ENCODE measurements at regions not wholly inside any gene's neighbourhood (a gene's known extent, or its start where the extent isn't known, plus 50 kb on each side); places are given as distances from the start of the nearest gene placed in this dataset.

DNA sequence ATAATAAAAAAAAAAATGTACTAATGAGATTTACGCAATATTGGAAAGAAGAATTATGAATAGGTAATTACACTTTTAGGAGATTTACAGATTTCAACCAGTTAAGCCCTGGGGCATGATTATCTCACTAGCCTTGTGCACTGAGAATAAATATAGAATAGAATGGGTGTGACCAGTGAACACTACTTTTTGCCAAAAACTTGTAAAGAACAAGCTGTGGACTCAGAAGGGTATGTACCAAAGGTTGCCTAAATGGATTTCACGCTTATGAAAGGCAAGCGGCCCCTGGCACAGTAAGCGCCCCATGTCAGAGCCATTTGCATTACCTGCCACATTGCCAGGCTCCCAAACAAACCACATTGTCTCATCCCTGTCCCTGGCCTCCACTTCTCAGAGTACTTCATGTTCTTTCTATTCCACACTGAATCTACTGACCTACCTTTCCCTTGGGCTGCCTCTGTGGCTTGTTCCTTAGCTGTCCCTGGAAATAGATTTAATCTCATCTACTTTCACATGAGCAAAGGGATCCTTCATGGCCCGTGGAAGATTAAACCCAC, 170.6 kb upstream of the DIO2 start:
- Histone ChIP-seq H4K20me1 (no peaks in the 10 kb centered on the region), H3K4me3 (no peak overlapping the region), H3K27ac (no peak overlapping the region), H3K27me3 (no peaks in the 10 kb centered on the region), H3K36me3 (no peaks in the 10 kb centered on the region), H3K4me2 (no peak overlapping the region), H3K9me3 (no peaks in the 10 kb centered on the region), H3K4me1 (no peaks in the 10 kb centered on the region), H3K9ac (no peak overlapping the region)
- TF ChIP-seq Cebpa-rat (IDR thresholded peaks at IDR 0.05): no peak

GRCh38 chr14:80379035-80379434, 167.7 kb upstream of the DIO2 start:
- H4K20me1 ChIP-seq: no peaks in the 10 kb centered on the region
- no peaks in the 10 kb centered on the region for H3K27me3 ChIP-seq
- H3K4me2 ChIP-seq: no peak overlapping the region
- H3K9ac ChIP-seq: no peak overlapping the region
- no peak overlapping the region for H3K27ac ChIP-seq
- no peaks in the 10 kb centered on the region for H3K9me3 ChIP-seq
- no peaks in the 10 kb centered on the region for H3K36me3 ChIP-seq
- TF ChIP-seq Cebpa-rat (IDR thresholded peaks at IDR 0.05): no peak
- no peaks in the 10 kb centered on the region for H3K4me1 ChIP-seq
- H3K4me3 ChIP-seq: no peak overlapping the region

GRCh38 chr14:80378084-80378690, 166.9 kb upstream of the DIO2 start:
- no peak for TF ChIP-seq Cebpa-rat (IDR thresholded peaks at IDR 0.05)

DNA sequence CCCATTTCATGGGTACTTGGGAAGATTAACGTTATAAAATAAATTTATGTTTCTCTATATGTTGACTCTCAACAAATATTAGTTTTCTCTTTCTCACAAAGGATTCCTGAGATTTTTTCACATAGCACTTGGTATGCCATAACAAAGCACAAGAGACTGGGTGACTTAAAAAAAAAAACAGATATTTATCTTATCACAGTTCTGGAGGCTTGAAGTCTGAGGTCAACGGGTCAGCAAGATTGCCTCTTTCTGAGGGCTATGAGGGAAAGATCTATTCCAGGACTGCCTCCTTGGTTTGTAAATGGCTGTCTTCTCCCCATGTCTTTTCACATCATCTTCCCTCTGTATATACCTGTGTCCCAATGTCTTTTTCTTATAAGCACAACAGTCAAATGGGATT, 153.5 kb upstream of the DIO2 start:
- no peak for TF ChIP-seq Cebpa-rat (IDR thresholded peaks at IDR 0.05)
- Histone ChIP-seq H3K27me3 (no peaks in the 10 kb centered on the region), H3K27ac (no peak overlapping the region), H3K9me3 (no peaks in the 10 kb centered on the region), H3K36me3 (no peaks in the 10 kb centered on the region), H4K20me1 (no peaks in the 10 kb centered on the region), H3K4me3 (no peak overlapping the region), H3K4me2 (no peak overlapping the region), H3K9ac (no peak overlapping the region), H3K4me1 (no peaks in the 10 kb centered on the region)

More at GRCh38 chr14:80378084-80378690, 166.9 kb upstream of the DIO2 start:
- no peaks in the 10 kb centered on the region for H4K20me1 ChIP-seq
- no peak overlapping the region for H3K27ac ChIP-seq
- no peak overlapping the region for H3K4me2 ChIP-seq
- H3K4me1 ChIP-seq: no peaks in the 10 kb centered on the region
- no peaks in the 10 kb centered on the region for H3K9me3 ChIP-seq
- H3K4me3 ChIP-seq: no peak overlapping the region
- H3K27me3 ChIP-seq: no peaks in the 10 kb centered on the region
- H3K36me3 ChIP-seq: no peaks in the 10 kb centered on the region
- H3K9ac ChIP-seq: no peak overlapping the region

- no peak for TF ChIP-seq Cebpa-rat (IDR thresholded peaks at IDR 0.05)
- H3K27me3 ChIP-seq: no peaks in the 10 kb centered on the region
- H3K4me1 ChIP-seq: no peaks in the 10 kb centered on the region
Observed at GRCh38 chr14:80364274-80364673, 153.0 kb upstream of the DIO2 start.

DNA sequence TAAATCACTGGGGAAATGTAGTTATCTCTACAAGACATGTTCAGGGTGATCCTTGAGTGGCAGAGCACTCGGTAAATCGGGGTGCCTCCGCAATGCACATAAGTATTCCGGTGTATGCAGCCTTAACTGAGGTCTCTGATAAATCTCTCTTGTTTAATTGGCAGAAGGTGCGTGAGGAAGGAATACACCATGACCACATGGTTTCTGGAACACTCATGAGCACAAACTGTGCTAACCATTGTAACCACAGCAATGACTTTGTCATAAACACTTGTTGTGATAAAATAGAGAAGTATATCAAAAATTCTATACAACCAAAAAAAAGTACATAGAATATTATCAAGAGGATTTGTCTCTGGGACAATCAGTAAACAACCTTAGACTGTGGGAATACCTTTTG, 146.8 kb upstream of the DIO2 start:
- Histone ChIP-seq H4K20me1 (no peaks in the 10 kb centered on the region), H3K4me2 (no peak overlapping the region), H3K27ac (no peak overlapping the region), H3K27me3 (no peaks in the 10 kb centered on the region), H3K4me3 (no peak overlapping the region), H3K9ac (no peak overlapping the region), H3K4me1 (peaks cover 19% of the 10 kb centered on the region), H3K9me3 (peaks cover 11% of the 10 kb centered on the region; the same call in 1 of the 2 replicates), H3K36me3 (no peaks in the 10 kb centered on the region; the same call in 1 of the 2 replicates)
- no peak for TF ChIP-seq Cebpa-rat (IDR thresholded peaks at IDR 0.05)

More at GRCh38 chr14:80364274-80364673, 153.0 kb upstream of the DIO2 start:
- H3K9me3 ChIP-seq: no peaks in the 10 kb centered on the region; the same call in 1 of the 2 replicates
- no peak overlapping the region for H3K9ac ChIP-seq
- no peaks in the 10 kb centered on the region for H4K20me1 ChIP-seq
- H3K4me3 ChIP-seq: no peak overlapping the region
- no peaks in the 10 kb centered on the region for H3K36me3 ChIP-seq
- no peak overlapping the region for H3K27ac ChIP-seq
- no peak overlapping the region for H3K4me2 ChIP-seq

DNA sequence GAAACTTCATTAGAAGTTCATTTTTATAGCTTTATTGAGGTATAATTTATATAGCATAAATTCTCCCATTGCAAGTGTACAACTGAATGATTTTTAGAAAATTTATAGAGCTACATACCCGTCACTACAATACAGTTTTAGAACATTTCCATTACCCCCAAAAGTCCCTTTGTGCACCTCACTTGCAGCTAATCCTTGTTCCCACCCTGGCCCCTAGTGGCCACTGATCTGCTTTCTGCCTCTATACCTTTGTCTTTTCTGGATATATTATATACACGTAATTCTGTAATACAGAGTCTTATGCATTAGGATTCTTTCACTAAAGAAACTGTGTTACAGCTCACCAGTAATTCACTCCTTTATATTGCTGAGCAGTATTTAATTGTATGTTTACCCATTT, 145.1 kb upstream of the DIO2 start:
- Histone ChIP-seq H3K4me1 (peaks cover 36% of the 10 kb centered on the region), H3K9me3 (peaks cover 11% of the 10 kb centered on the region; the same call in 1 of the 2 replicates), H4K20me1 (no peaks in the 10 kb centered on the region), H3K27me3 (no peaks in the 10 kb centered on the region), H3K36me3 (no peaks in the 10 kb centered on the region; the same call in 1 of the 2 replicates), H3K9ac (no peak overlapping the region), H3K27ac (no peak overlapping the region), H3K4me3 (no peak overlapping the region), H3K4me2 (no peak overlapping the region)
- TF ChIP-seq Cebpa-rat (IDR thresholded peaks at IDR 0.05): no peak

- H4K20me1 ChIP-seq: no peaks in the 10 kb centered on the region
- no peak for TF ChIP-seq Cebpa-rat (IDR thresholded peaks at IDR 0.05)
- peak overlapping the region; percentile 43 for H3K4me2 ChIP-seq
Observed at GRCh38 chr14:80354860-80355581, 143.7 kb upstream of the DIO2 start.

DNA sequence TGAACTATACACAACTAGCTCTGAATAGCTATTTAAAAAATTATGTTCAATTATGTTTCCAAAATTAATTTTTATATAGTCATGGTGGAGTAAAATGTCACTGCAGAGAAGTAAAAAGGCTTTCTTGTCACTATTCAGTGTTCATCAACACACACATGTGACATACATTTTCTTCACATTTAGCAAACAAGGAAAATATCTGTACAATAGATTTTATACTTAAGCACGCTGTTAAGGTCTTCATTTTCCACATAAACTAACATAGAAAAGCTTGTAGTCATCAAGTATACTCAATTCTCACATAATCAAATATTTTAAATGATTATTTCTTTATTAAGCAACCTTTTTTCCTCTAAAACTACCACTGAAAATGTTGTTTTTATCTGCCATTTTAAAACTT, 141.2 kb upstream of the DIO2 start:
- Histone ChIP-seq H3K4me3 (no peak overlapping the region; the same call in 1 of the 2 replicates), H3K27ac (peak overlapping the region; percentile 45; the same call in 1 of the 2 replicates), H3K9ac (no peak overlapping the region), H3K4me1 (peaks cover 41% of the 10 kb centered on the region), H3K27me3 (no peaks in the 10 kb centered on the region), H3K36me3 (no peaks in the 10 kb centered on the region; the same call in 1 of the 2 replicates), H4K20me1 (no peaks in the 10 kb centered on the region), H3K9me3 (peaks cover 11% of the 10 kb centered on the region; the same call in 1 of the 2 replicates), H3K4me2 (peak overlapping the region; percentile 75)
- TF ChIP-seq Cebpa-rat (IDR thresholded peaks at IDR 0.05): no peak

More at GRCh38 chr14:80354860-80355581, 143.7 kb upstream of the DIO2 start:
- Histone ChIP-seq H3K27ac (no peak overlapping the region), H3K9me3 (peaks cover 11% of the 10 kb centered on the region; the same call in 1 of the 2 replicates), H3K27me3 (no peaks in the 10 kb centered on the region), H3K36me3 (no peaks in the 10 kb centered on the region; the same call in 1 of the 2 replicates), H3K9ac (no peak overlapping the region), H3K4me1 (peaks cover 41% of the 10 kb centered on the region), H3K4me3 (no peak overlapping the region)

- H3K27ac ChIP-seq: no peak overlapping the region
- H3K36me3 ChIP-seq: no peaks in the 10 kb centered on the region; the same call in 1 of the 2 replicates
- peaks cover 11% of the 10 kb centered on the region; the same call in 1 of the 2 replicates for H3K9me3 ChIP-seq
- no peak overlapping the region for H3K9ac ChIP-seq
- peaks cover 36% of the 10 kb centered on the region for H3K4me1 ChIP-seq
- H3K4me3 ChIP-seq: no peak overlapping the region
- H4K20me1 ChIP-seq: no peaks in the 10 kb centered on the region
- no peak for TF ChIP-seq Cebpa-rat (IDR thresholded peaks at IDR 0.05)
- H3K27me3 ChIP-seq: no peaks in the 10 kb centered on the region
- no peak overlapping the region for H3K4me2 ChIP-seq
Observed at GRCh38 chr14:80350707-80351106, 139.4 kb upstream of the DIO2 start.
